GM20431 (cell line): ENCODE measurements at regions not wholly inside any gene's neighbourhood (a gene's known extent, or its start where the extent isn't known, plus 50 kb on each side); places are given as distances from the start of the nearest gene placed in this dataset.

ENCODE experiments used
- in situ Hi-C: fragments of 300-500 bp; cut with MseI, MboI; formaldehyde crosslinking; loops from one replicate; pipeline ENCODE4 v1.15.0; 2020; ENCODE audit warnings: low sequenced_read_pairs; ENCODE audit not compliant: unreplicated experiment

GRCh38 chr15:38691377-38691776, 126.8 kb upstream of the RASGRP1 start:
- in situ Hi-C loops: loop anchor here (10.0 to 25.0 kb wide), 2 partner anchors 257 to 704 kb away; no protein-coding TSS in a partner anchor

GRCh38 chr15:38691965-38692788, 127.6 kb upstream of the RASGRP1 start:
- in situ Hi-C loops: loop anchor here (10.0 to 25.0 kb wide), 2 partner anchors 257 to 705 kb away; no protein-coding TSS in a partner anchor

- in situ Hi-C loops: loop anchor here (10.0 to 25.0 kb wide), 2 partner anchors 258 to 705 kb away; no protein-coding TSS in a partner anchor
Measured at GRCh38 chr15:38692789-38693062, 128.1 kb upstream of the RASGRP1 start.

- in situ Hi-C loops: loop anchor here (10.0 to 25.0 kb wide), 2 partner anchors 261 to 708 kb away; no protein-coding TSS in a partner anchor
Measured at GRCh38 chr15:38695249-38696108, 130.9 kb upstream of the RASGRP1 start.

- in situ Hi-C loops: loop anchor here (10.0 to 25.0 kb wide), 2 partner anchors 261 to 709 kb away; no protein-coding TSS in a partner anchor
Measured at GRCh38 chr15:38696109-38696727, 131.6 kb upstream of the RASGRP1 start.

GRCh38 chr15:38696790-38697495, 132.3 kb upstream of the RASGRP1 start:
- in situ Hi-C loops: loop anchor here (10.0 to 25.0 kb wide), 2 partner anchors 262 to 710 kb away; no protein-coding TSS in a partner anchor

GRCh38 chr15:38698254-38698653, 133.6 kb upstream of the RASGRP1 start:
- in situ Hi-C loops: loop anchor here (10.0 to 25.0 kb wide), 2 partner anchors 263 to 711 kb away; no protein-coding TSS in a partner anchor

- in situ Hi-C loops: loop anchor here (10.0 to 25.0 kb wide), 4 partner anchors 265 to 1063 kb away; partner anchors contain the start of gene THBS1
Measured at GRCh38 chr15:38699633-38700230, 135.1 kb upstream of the RASGRP1 start.

- in situ Hi-C loops: loop anchor here (25.0 kb wide), 2 partner anchors 886 to 1061 kb away; partner anchors contain the start of gene THBS1
Measured at GRCh38 chr15:38701149-38701548, 136.5 kb upstream of the RASGRP1 start.

- in situ Hi-C loops: loop anchor here (25.0 kb wide), 2 partner anchors 885 to 1060 kb away; partner anchors contain the start of gene THBS1
Measured at GRCh38 chr15:38702178-38702912, 137.7 kb upstream of the RASGRP1 start.

- in situ Hi-C loops: loop anchor here (25.0 kb wide), 2 partner anchors 882 to 1057 kb away; partner anchors contain the start of gene THBS1
Measured at GRCh38 chr15:38705436-38706219, 141.0 kb upstream of the RASGRP1 start.

- in situ Hi-C loops: loop anchor here (25.0 kb wide), 2 partner anchors 880 to 1055 kb away; partner anchors contain the start of gene THBS1
Measured at GRCh38 chr15:38706956-38707355, 142.3 kb upstream of the RASGRP1 start.

GRCh38 chr15:38707802-38708671, 143.4 kb upstream of the RASGRP1 start:
- in situ Hi-C loops: loop anchor here (25.0 kb wide), 2 partner anchors 879 to 1054 kb away; partner anchors contain the start of gene THBS1

GRCh38 chr15:38708672-38709180, 144.1 kb upstream of the RASGRP1 start:
- in situ Hi-C loops: loop anchor here (25.0 kb wide), 2 partner anchors 879 to 1054 kb away; partner anchors contain the start of gene THBS1

- in situ Hi-C loops: loop anchor here (25.0 kb wide), 2 partner anchors 878 to 1053 kb away; partner anchors contain the start of gene THBS1
Measured at GRCh38 chr15:38709196-38709595, 144.6 kb upstream of the RASGRP1 start.
